ENCODE measurements at regions not wholly inside any gene's neighbourhood (a gene's known extent, or its start where the extent isn't known, plus 50 kb on each side); places are given as distances from the start of the nearest gene placed in this dataset.

DNA sequence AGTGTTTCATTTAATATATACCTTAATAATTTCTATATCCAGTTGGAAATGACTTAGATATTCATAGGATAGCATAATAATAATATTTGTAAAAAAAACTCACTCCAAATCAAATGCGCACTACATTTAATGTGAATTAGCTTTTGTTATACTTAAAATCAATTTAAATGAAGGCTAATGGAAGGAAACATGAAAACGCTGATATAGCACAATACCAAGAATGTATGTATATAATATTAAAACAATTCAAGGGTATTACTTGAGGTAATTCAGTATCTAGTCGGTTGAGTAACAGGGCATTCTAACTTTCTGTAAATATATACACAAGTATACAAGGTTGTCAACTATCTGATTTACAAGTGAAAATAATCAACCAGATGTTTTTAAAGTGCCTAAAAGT, 307.1 kb upstream of the TEX13C start:
- no peak overlapping the region for H3K4me3 ChIP-seq (ENCODE audit: low read depth, low read length)
- TF ChIP-seq, protein P1, sequence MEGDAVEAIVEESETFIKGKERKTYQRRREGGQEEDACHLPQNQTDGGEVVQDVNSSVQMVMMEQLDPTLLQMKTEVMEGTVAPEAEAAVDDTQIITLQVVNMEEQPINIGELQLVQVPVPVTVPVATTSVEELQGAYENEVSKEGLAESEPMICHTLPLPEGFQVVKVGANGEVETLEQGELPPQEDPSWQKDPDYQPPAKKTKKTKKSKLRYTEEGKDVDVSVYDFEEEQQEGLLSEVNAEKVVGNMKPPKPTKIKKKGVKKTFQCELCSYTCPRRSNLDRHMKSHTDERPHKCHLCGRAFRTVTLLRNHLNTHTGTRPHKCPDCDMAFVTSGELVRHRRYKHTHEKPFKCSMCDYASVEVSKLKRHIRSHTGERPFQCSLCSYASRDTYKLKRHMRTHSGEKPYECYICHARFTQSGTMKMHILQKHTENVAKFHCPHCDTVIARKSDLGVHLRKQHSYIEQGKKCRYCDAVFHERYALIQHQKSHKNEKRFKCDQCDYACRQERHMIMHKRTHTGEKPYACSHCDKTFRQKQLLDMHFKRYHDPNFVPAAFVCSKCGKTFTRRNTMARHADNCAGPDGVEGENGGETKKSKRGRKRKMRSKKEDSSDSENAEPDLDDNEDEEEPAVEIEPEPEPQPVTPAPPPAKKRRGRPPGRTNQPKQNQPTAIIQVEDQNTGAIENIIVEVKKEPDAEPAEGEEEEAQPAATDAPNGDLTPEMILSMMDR (IDR thresholded peaks at IDR 0.05; ENCODE audit: low read depth, low read length, missing control alignments), result no peak
- DNase-seq (ENCODE audit: low read depth), result no peak
- in situ Hi-C loops (cut with HindIII; ENCODE audit: low sequenced_read_pairs), result no loop called here

GRCh38 chrX:125029131-125029530, 290.5 kb upstream of the TEX13C start:
- TF ChIP-seq, protein P1 (IDR thresholded peaks at IDR 0.05; ENCODE audit: low read depth, low read length, missing control alignments), result no peak
- in situ Hi-C loops (cut with HindIII; ENCODE audit: low sequenced_read_pairs), result no loop called here
- H3K4me3 ChIP-seq (ENCODE audit: low read depth, low read length), result no peak overlapping the region
- no peak for DNase-seq (ENCODE audit: low read depth)
